DOHH2 (cell line): ENCODE measurements at regions not wholly inside any gene's neighbourhood (a gene's known extent, or its start where the extent isn't known, plus 50 kb on each side); places are given as distances from the start of the nearest gene placed in this dataset.

Experiments used
- H3F3A ChIP-seq: fragments of 200-600 bp; sonication (generic), shearing (Covaris generic); 2 replicates; pipeline ENCODE4 v1.6.0; 2016; ENCODE audit warnings: antibody characterized with exemption, mild to moderate bottlenecking; ENCODE audit not compliant: control insufficient read depth, insufficient read depth
- H3K27ac ChIP-seq: fragments of 200-600 bp; sonication (generic); 2 replicates; pipeline ENCODE4 v1.5.1; 2014; ENCODE audit warnings: low read depth, mild to moderate bottlenecking, low read length, moderate library complexity
- H3K27me3 ChIP-seq: fragments of 200-600 bp; sonication (generic); 2 replicates; pipeline ENCODE4 v1.6.1; 2014; ENCODE audit warnings: mild to moderate bottlenecking, low read length, mixed read lengths; ENCODE audit not compliant: control insufficient read depth
- H3K36me3 ChIP-seq: fragments of 200-600 bp; sonication (generic); 2 replicates; pipeline ENCODE4 v1.6.1; 2014; ENCODE audit warnings: mild to moderate bottlenecking, low read length, moderate library complexity, mixed read lengths; ENCODE audit not compliant: control insufficient read depth
- H3K4me1 ChIP-seq: fragments of 200-600 bp; sonication (generic); 2 replicates; pipeline ENCODE4 v1.6.1; 2014; ENCODE audit warnings: mild to moderate bottlenecking, low read length, mixed read lengths; ENCODE audit not compliant: control insufficient read depth
- H3K4me2 ChIP-seq: fragments of 200-600 bp; sonication (generic); 2 replicates; pipeline ENCODE4 v1.6.0; 2014; ENCODE audit warnings: mild to moderate bottlenecking, low read length, moderate library complexity
- H3K4me3 ChIP-seq: fragments of 200-600 bp; sonication (generic); 2 replicates; pipeline ENCODE4 v1.5.1; 2014; ENCODE audit warnings: mild to moderate bottlenecking, low read length, mixed read lengths
- H3K79me2 ChIP-seq: fragments of 200-600 bp; sonication (generic); 2 replicates; pipeline ENCODE4 v1.6.1; 2014; ENCODE audit warnings: mild to moderate bottlenecking, low read length, mixed read lengths; ENCODE audit not compliant: control insufficient read depth
- H3K9me2 ChIP-seq: fragments of 200-600 bp; sonication (generic); replicated peaks from 2 replicates; pipeline ENCODE4 v1.6.1; 2014; ENCODE audit warnings: mild to moderate bottlenecking, low read length, mixed read lengths; ENCODE audit not compliant: control insufficient read depth
- H3K9me3 ChIP-seq: fragments of 200-600 bp; sonication (generic); 2 replicates; pipeline ENCODE4 v1.6.1; 2014; ENCODE audit warnings: antibody characterized with exemption, low read length, mixed read lengths; ENCODE audit not compliant: control insufficient read depth, insufficient read depth
- H4K20me1 ChIP-seq: fragments of 200-600 bp; sonication (generic); 2 replicates; pipeline ENCODE4 v1.6.0; 2014; ENCODE audit warnings: low read depth, mild to moderate bottlenecking, antibody characterized with exemption, low read length, moderate library complexity; ENCODE audit not compliant: control insufficient read depth, insufficient read depth
- EZH2phosphoT487 ChIP-seq: fragments of 200-600 bp; sonication (generic); IDR thresholded peaks from 2 replicates; pipeline ENCODE4 v1.6.1; 2017; ENCODE audit warnings: borderline replicate concordance, mild to moderate bottlenecking, antibody characterized with exemption, low read length, moderate library complexity, mixed read lengths
- TF ChIP-seq, protein P1 (sequence below): fragments of 200-600 bp; sonication (generic); IDR thresholded peaks from one replicate; pipeline ENCODE4 v1.5.1; 2014; ENCODE audit warnings: antibody characterized with exemption, mild to moderate bottlenecking, low read depth, low read length; ENCODE audit not compliant: poor library complexity, severe bottlenecking

DNA sequence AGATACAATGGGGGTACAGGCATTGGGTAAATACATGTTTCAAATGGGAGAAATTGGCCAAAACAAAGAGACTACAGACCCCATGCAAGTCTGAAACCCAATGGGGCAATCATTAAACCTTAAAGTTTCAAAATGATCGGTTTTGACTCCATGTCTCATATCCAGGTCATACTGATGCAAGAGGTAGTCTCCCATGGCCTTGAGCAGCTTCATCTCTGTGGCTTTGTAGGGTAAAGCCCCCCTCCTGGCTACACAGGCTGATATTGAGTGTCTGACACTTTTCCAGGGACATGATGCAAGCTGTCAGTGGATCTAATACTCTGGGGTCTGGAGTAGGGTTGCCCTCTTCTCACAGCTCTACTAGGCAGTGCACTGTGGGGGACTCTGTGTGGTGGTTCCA lies 286.1 kb downstream of the LRRIQ3 start:
- Histone ChIP-seq H3K9me3 (no peaks in the 10 kb centered on the region), H3K79me2 (no peaks in the 10 kb centered on the region), H3K4me1 (no peaks in the 10 kb centered on the region), H3K27me3 (no peaks in the 10 kb centered on the region), H4K20me1 (no peaks in the 10 kb centered on the region), H3K4me3 (no peak overlapping the region), H3K9me2 (no peaks in the 10 kb centered on the region), H3K36me3 (no peaks in the 10 kb centered on the region), H3K4me2 (no peak overlapping the region), H3K27ac (no peak overlapping the region), H3F3A (no peaks in the 10 kb centered on the region)
- TF ChIP-seq, protein P1, sequence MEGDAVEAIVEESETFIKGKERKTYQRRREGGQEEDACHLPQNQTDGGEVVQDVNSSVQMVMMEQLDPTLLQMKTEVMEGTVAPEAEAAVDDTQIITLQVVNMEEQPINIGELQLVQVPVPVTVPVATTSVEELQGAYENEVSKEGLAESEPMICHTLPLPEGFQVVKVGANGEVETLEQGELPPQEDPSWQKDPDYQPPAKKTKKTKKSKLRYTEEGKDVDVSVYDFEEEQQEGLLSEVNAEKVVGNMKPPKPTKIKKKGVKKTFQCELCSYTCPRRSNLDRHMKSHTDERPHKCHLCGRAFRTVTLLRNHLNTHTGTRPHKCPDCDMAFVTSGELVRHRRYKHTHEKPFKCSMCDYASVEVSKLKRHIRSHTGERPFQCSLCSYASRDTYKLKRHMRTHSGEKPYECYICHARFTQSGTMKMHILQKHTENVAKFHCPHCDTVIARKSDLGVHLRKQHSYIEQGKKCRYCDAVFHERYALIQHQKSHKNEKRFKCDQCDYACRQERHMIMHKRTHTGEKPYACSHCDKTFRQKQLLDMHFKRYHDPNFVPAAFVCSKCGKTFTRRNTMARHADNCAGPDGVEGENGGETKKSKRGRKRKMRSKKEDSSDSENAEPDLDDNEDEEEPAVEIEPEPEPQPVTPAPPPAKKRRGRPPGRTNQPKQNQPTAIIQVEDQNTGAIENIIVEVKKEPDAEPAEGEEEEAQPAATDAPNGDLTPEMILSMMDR = no peak

DNA sequence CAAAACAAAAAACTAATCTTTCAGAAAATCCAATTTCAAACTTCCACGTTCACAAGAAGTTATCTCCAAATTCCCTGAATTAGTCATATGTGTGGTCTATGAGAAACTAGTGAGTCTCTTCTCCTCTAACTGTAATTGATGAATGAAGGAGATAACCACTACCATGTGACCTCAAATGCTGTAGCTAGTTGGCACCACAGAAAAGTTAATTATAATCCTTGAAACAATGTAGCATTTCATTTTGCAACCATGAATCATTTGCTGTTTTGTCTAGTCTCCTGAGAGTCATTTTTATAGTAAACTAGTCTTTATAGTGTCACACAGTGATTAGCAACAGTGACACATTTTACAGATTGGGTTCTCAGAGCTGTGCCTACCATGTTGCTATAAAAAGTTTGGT lies 287.5 kb downstream of the LRRIQ3 start:
- no peak for TF ChIP-seq EZH2phosphoT487
- TF ChIP-seq, protein P1 = no peak
- Histone ChIP-seq H4K20me1 (no peaks in the 10 kb centered on the region), H3K4me1 (no peaks in the 10 kb centered on the region), H3K4me3 (no peak overlapping the region), H3F3A (no peaks in the 10 kb centered on the region), H3K9me3 (no peaks in the 10 kb centered on the region), H3K36me3 (no peaks in the 10 kb centered on the region), H3K9me2 (no peaks in the 10 kb centered on the region), H3K79me2 (no peaks in the 10 kb centered on the region), H3K27me3 (no peaks in the 10 kb centered on the region), H3K27ac (no peak overlapping the region), H3K4me2 (no peak overlapping the region)

DNA sequence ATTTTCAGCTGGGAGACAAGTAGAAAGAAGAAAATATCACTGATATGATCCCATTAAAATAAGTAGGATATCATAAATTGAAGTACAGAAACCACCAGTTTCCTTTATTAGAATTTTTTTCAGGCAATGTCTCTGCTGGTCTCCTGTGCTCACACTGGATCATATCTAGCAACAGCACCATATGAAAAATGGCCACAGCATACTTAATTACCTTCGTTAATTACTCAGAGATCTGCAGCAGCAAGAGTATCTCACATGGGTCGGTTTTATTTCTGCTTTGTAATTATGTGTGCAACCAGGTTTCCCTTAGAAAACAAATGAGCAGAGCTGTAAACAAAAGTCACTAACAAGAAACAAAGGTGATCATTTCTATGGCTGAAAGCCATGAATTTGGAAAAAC lies 287.9 kb downstream of the LRRIQ3 start:
- Histone ChIP-seq H3K79me2 (no peaks in the 10 kb centered on the region), H3K36me3 (no peaks in the 10 kb centered on the region), H3F3A (no peaks in the 10 kb centered on the region), H3K4me3 (no peak overlapping the region), H3K4me1 (no peaks in the 10 kb centered on the region), H3K4me2 (no peak overlapping the region), H3K9me3 (no peaks in the 10 kb centered on the region), H3K27ac (no peak overlapping the region), H3K9me2 (no peaks in the 10 kb centered on the region), H3K27me3 (no peaks in the 10 kb centered on the region), H4K20me1 (no peaks in the 10 kb centered on the region)
- TF ChIP-seq, protein P1 = no peak
- no peak for TF ChIP-seq EZH2phosphoT487

DNA sequence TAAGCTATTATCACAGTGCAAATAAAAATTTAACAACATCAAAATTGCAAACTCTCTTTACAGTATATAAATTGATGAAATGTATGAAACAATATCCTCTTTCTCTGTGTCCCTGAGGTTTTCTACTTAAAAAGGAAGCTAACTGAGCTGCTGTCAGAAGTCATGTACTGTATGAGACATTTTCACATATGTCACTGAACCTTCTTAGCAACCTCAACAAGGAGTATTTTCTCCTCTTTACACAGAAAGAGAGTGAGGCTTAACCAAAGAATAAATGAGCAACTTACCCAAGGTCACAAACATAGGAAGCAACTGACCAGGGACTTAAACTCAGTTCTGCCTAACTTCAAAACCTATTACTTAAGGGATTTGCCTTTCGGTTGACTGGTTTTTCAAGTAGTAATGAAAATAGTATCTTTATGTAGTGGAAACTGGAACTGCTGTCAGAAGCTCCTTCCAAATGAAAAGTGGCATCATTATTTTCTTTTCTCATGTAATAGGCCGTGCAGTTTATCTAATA lies 288.9 kb downstream of the LRRIQ3 start:
- H4K20me1 ChIP-seq = no peaks in the 10 kb centered on the region
- H3K9me2 ChIP-seq = no peaks in the 10 kb centered on the region
- no peaks in the 10 kb centered on the region for H3K36me3 ChIP-seq
- H3K4me3 ChIP-seq = no peak overlapping the region
- no peaks in the 10 kb centered on the region for H3K9me3 ChIP-seq
- H3F3A ChIP-seq = no peaks in the 10 kb centered on the region
- no peak overlapping the region for H3K27ac ChIP-seq
- H3K27me3 ChIP-seq = no peaks in the 10 kb centered on the region
- TF ChIP-seq EZH2phosphoT487 = no peak
- TF ChIP-seq, protein P1 = no peak
- H3K79me2 ChIP-seq = no peaks in the 10 kb centered on the region
- no peak overlapping the region for H3K4me2 ChIP-seq
- H3K4me1 ChIP-seq = no peaks in the 10 kb centered on the region
